ENCODE measurements at regions not wholly inside any gene's neighbourhood (a gene's known extent, or its start where the extent isn't known, plus 50 kb on each side); places are given as distances from the start of the nearest gene placed in this dataset.

DNA sequence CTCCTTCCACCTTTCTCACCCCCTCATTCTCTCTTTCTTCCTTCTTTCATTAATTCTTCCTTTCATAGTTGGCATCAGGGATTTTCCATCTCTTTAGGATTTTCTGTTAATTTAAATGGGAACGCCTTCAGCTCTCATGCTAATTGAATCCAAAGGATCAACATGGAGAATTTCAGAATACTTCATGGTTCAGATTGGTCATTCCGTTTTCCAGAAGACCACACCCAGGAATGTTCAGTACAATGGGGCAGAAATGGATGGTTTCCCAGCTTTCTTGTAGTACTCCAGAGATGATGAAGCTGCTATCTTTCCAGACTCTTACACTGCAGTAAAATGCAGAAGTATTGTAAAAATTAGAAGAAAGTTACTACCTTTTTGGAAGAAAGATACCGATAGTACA lies 440.0 kb downstream of the DAD1 start:
- TF ChIP-seq, protein P1, sequence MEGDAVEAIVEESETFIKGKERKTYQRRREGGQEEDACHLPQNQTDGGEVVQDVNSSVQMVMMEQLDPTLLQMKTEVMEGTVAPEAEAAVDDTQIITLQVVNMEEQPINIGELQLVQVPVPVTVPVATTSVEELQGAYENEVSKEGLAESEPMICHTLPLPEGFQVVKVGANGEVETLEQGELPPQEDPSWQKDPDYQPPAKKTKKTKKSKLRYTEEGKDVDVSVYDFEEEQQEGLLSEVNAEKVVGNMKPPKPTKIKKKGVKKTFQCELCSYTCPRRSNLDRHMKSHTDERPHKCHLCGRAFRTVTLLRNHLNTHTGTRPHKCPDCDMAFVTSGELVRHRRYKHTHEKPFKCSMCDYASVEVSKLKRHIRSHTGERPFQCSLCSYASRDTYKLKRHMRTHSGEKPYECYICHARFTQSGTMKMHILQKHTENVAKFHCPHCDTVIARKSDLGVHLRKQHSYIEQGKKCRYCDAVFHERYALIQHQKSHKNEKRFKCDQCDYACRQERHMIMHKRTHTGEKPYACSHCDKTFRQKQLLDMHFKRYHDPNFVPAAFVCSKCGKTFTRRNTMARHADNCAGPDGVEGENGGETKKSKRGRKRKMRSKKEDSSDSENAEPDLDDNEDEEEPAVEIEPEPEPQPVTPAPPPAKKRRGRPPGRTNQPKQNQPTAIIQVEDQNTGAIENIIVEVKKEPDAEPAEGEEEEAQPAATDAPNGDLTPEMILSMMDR (conservative IDR thresholded peaks at IDR 0.05; ENCODE audit: low read length) = no peak
- no peak for TF ChIP-seq EZH2phosphoT487 (IDR thresholded peaks at IDR 0.05; ENCODE audit: borderline replicate concordance)

Measured in Loucy (cell line).